ENCODE measurements at regions not wholly inside any gene's neighbourhood (a gene's known extent, or its start where the extent isn't known, plus 50 kb on each side); places are given as distances from the start of the nearest gene placed in this dataset.

GRCh38 chr5:8062521-8062920, 193.6 kb downstream of the MTRR start (continued):
- TF ChIP-seq, protein P1, sequence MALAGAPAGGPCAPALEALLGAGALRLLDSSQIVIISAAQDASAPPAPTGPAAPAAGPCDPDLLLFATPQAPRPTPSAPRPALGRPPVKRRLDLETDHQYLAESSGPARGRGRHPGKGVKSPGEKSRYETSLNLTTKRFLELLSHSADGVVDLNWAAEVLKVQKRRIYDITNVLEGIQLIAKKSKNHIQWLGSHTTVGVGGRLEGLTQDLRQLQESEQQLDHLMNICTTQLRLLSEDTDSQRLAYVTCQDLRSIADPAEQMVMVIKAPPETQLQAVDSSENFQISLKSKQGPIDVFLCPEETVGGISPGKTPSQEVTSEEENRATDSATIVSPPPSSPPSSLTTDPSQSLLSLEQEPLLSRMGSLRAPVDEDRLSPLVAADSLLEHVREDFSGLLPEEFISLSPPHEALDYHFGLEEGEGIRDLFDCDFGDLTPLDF (CRISPR knock-in tag; IDR thresholded peaks at IDR 0.05), result no peak
- TF ChIP-seq ZNF10 (CRISPR knock-in tag; IDR thresholded peaks at IDR 0.05; ENCODE audit: borderline replicate concordance, low read depth), result no peak
- no peak for TF ChIP-seq ZNF431 (CRISPR knock-in tag; IDR thresholded peaks at IDR 0.05; ENCODE audit: borderline replicate concordance, low read depth)
- TF ChIP-seq HNRNPLL (IDR thresholded peaks at IDR 0.05; ENCODE audit: low read depth, low read length, poor library complexity, severe bottlenecking), result no peak
- TF ChIP-seq ZNF343 (CRISPR knock-in tag; IDR thresholded peaks at IDR 0.05), result no peak
- TF ChIP-seq ZBTB3 (CRISPR knock-in tag; IDR thresholded peaks at IDR 0.05; ENCODE audit: borderline replicate concordance, low read depth), result no peak

DNA sequence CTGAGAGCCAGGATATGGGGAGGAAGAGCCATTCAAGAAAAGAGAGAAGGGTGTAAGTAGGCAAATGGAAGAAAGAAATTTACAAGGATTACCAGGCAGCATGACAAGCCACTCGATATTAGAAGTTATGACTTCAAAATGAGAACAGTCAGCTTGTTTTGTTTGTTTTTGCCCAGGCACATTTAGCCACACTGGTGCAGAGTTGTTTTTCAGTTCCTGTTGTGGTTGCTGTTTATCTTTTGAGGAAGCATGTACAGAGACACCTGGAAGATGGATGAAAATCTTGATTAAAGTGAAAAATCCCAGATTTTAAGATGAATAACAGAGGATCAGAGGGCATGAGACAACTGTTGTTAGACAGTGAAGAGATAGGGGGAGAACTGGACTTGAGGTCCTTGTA, 199.1 kb downstream of the MTRR start:
- Histone ChIP-seq H3K4me3 (replicated peaks in 1 of 3; ENCODE audit: insufficient read depth in 1 of 3, low read depth in 2 of 3, low read length in 3 of 3) (no peak overlapping the region), H3K27me3 (ENCODE audit: control insufficient read depth in 1 of 2, insufficient read depth in 2 of 2, low read length in 2 of 2) (no peaks in the 10 kb centered on the region; a peak in 1 of 5 replicates), H2AFZ (ENCODE audit: low read length) (no peak overlapping the region), H3K36me3 (replicated peaks in 1 of 2; ENCODE audit: control insufficient read depth in 1 of 2, insufficient read depth in 2 of 2, low read length in 2 of 2) (no peaks in the 10 kb centered on the region), H3K9ac (ENCODE audit: insufficient read depth, low read depth, low read length) (no peak overlapping the region), H3K4me2 (ENCODE audit: low read depth, low read length) (no peak overlapping the region), H3K79me2 (ENCODE audit: insufficient read depth, low read length) (no peaks in the 10 kb centered on the region), H3K4me1 (ENCODE audit: insufficient read depth, low read length) (no peaks in the 10 kb centered on the region), H4K20me1 (ENCODE audit: insufficient read depth, low read length) (no peaks in the 10 kb centered on the region), H3K27ac (ENCODE audit: extremely low read length, insufficient read depth, low read length) (no peak overlapping the region), H3K9me3 (ENCODE audit: low read length) (no peaks in the 10 kb centered on the region)
- DNase-seq (ENCODE audit: low spot score) (no peak), ATAC-seq (no peak), FAIRE-seq (no peak)
- ChIA-PET CTCF (ENCODE audit: low intra/inter-chr PET ratio, low total read pairs) (no interaction called here), POLR2A (no interaction called here)
- intact Hi-C loops (cut with micrococcal nuclease; ENCODE audit: unreplicated experiment) (no loop called here), in situ Hi-C loops (cut with HindIII; ENCODE audit: extremely low pct_ligation_motif_present, low pct_unique_long_range_greater_than_20kb) (no loop called here)
- WGBS (ENCODE audit: low lambda C conversion rate), result 0% methylated on average over 1 of the region's 1 CpG
- BruUV-seq (replicated peaks), result no TSS peak
- TF ChIP-seq, protein P2, sequence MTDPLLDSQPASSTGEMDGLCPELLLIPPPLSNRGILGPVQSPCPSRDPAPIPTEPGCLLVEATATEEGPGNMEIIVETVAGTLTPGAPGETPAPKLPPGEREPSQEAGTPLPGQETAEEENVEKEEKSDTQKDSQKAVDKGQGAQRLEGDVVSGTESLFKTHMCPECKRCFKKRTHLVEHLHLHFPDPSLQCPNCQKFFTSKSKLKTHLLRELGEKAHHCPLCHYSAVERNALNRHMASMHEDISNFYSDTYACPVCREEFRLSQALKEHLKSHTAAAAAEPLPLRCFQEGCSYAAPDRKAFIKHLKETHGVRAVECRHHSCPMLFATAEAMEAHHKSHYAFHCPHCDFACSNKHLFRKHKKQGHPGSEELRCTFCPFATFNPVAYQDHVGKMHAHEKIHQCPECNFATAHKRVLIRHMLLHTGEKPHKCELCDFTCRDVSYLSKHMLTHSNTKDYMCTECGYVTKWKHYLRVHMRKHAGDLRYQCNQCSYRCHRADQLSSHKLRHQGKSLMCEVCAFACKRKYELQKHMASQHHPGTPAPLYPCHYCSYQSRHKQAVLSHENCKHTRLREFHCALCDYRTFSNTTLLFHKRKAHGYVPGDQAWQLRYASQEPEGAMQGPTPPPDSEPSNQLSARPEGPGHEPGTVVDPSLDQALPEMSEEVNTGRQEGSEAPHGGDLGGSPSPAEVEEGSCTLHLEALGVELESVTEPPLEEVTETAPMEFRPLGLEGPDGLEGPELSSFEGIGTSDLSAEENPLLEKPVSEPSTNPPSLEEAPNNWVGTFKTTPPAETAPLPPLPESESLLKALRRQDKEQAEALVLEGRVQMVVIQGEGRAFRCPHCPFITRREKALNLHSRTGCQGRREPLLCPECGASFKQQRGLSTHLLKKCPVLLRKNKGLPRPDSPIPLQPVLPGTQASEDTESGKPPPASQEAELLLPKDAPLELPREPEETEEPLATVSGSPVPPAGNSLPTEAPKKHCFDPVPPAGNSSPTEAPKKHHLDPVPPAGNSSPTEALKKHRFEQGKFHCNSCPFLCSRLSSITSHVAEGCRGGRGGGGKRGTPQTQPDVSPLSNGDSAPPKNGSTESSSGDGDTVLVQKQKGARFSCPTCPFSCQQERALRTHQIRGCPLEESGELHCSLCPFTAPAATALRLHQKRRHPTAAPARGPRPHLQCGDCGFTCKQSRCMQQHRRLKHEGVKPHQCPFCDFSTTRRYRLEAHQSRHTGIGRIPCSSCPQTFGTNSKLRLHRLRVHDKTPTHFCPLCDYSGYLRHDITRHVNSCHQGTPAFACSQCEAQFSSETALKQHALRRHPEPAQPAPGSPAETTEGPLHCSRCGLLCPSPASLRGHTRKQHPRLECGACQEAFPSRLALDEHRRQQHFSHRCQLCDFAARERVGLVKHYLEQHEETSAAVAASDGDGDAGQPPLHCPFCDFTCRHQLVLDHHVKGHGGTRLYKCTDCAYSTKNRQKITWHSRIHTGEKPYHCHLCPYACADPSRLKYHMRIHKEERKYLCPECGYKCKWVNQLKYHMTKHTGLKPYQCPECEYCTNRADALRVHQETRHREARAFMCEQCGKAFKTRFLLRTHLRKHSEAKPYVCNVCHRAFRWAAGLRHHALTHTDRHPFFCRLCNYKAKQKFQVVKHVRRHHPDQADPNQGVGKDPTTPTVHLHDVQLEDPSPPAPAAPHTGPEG (CRISPR knock-in tag; IDR thresholded peaks at IDR 0.05), result no peak
- TF ChIP-seq TOPORS (CRISPR knock-in tag; IDR thresholded peaks at IDR 0.05) (no peak), HIVEP1 (CRISPR knock-in tag; IDR thresholded peaks at IDR 0.05) (no peak), ZNF784 (CRISPR knock-in tag; IDR thresholded peaks at IDR 0.05; ENCODE audit: borderline replicate concordance) (no peak), SRSF1 (optimal IDR thresholded peaks at IDR 0.05; ENCODE audit: low read depth, low read length) (no peak), ZNF33A (CRISPR knock-in tag; IDR thresholded peaks at IDR 0.05; ENCODE audit: borderline replicate concordance) (no peak), EED (CRISPR knock-in tag; IDR thresholded peaks at IDR 0.05) (no peak), ZNF704 (CRISPR knock-in tag; IDR thresholded peaks at IDR 0.05; ENCODE audit: borderline replicate concordance) (no peak), ZNF333 (CRISPR knock-in tag; IDR thresholded peaks at IDR 0.05; ENCODE audit: borderline replicate concordance) (no peak)
